AG09319 (cell line): ENCODE measurements at regions not wholly inside any gene's neighbourhood (a gene's known extent, or its start where the extent isn't known, plus 50 kb on each side); places are given as distances from the start of the nearest gene placed in this dataset.

Experiments used
- DNase-seq: peaks from one replicate; pipeline ENCODE4 v3.0.0-alpha.2; 2010; ENCODE audit warnings: low read depth; ENCODE audit errors: extremely low read depth
- TF ChIP-seq, protein P1 (sequence below): IDR thresholded peaks from 2 replicates; pipeline ENCODE4 v1.5.1; 2011; ENCODE audit warnings: low read depth, mild to moderate bottlenecking, inconsistent platforms, low read length, moderate library complexity

DNA sequence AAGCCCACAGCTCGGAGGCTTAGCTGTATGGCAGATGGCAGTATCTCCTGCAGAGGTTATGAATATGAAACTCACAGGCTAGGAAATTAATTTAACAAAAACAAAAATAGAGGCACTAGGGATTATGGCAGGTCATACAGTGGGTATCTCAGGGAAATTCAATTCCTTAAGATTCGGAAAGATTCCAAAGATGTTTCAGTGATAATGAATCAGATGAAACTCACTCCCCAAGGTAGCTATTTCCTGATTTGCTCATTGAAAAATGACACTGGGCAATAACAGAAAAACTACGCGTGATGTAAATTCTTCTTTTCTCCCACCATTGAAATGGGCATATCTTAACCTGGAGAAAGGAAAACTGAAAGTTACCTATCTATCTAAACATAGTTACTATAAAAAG, 414.1 kb downstream of the STK39 start:
- DNase-seq: no peak
- TF ChIP-seq, protein P1, sequence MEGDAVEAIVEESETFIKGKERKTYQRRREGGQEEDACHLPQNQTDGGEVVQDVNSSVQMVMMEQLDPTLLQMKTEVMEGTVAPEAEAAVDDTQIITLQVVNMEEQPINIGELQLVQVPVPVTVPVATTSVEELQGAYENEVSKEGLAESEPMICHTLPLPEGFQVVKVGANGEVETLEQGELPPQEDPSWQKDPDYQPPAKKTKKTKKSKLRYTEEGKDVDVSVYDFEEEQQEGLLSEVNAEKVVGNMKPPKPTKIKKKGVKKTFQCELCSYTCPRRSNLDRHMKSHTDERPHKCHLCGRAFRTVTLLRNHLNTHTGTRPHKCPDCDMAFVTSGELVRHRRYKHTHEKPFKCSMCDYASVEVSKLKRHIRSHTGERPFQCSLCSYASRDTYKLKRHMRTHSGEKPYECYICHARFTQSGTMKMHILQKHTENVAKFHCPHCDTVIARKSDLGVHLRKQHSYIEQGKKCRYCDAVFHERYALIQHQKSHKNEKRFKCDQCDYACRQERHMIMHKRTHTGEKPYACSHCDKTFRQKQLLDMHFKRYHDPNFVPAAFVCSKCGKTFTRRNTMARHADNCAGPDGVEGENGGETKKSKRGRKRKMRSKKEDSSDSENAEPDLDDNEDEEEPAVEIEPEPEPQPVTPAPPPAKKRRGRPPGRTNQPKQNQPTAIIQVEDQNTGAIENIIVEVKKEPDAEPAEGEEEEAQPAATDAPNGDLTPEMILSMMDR: no peak

DNA sequence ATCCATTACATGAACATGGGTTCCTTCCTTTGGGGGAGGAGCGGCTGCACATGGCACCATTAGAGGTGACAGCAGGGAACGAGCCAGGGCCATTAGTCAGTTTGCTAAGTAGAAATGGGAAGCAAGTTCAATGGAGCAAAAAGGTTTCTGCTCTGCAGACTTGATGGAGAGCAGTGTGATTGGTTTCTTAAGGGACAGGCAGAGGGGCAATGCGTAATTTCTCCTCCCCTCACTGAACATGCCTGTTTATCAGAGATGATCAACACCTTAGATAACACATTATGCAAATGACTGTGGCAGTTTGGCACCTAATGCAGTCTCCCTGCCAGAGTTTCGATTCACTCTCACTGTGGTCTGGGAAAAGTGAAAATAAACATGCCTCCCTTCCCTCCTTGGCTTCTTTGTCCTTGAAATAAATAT, 414.5 kb downstream of the STK39 start:
- no peak for DNase-seq
- TF ChIP-seq, protein P1: no peak

DNA sequence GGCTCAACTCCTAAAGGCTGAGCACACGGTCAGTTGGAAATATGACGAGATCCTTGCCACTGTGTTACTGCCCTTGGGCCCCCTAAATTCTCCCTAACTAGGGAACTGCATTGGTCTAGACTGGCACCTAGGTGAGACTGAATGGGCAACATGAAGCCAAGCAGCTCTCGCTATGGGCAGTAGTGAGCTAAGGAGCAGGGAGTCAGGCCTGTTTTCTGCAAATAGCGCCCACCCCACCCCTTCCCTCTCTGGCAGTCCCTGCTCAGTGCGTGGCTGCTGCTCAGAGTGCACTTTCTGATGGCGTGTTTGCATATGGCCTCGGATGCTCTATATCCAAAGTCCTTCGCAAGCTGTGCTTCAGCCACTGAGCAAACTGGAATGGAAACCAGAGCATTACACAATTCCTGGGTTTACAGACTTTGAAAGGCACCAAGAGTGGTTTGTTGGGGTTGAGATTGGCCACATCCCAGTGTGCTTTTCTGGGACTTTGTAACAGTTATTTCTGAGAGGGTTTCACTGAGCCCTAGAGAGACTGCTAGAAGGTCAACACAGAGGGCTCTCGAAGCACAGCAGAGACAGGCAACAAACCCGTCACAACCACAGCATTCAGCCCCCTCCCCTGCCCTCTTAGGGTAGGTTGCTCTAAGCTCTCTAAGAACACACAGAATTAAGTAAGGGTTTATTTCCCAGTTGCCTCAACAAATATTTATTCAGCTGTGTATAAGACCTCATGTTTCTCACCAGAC, 419.9 kb downstream of the STK39 start:
- TF ChIP-seq, protein P1: no peak
- DNase-seq: no peak

DNA sequence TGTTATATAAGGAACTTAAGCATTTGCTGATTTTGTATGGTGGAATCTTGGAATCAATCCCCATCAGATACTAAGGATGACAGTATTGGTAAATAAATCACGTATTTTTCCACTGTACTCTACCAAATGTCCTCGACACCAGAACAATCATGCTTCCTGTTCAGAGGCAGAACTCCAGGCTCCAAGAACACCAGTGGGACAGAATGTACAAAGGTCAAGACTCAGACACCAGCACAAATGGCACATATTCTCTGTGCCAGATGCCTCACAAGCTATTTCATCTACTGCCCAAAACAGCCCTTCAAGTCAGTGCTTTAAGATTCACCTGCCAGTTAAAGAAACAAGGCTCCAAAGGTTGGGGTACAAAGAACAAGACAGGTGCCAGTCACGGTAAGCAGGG, 420.5 kb downstream of the STK39 start:
- no peak for DNase-seq
- TF ChIP-seq, protein P1: no peak

DNA sequence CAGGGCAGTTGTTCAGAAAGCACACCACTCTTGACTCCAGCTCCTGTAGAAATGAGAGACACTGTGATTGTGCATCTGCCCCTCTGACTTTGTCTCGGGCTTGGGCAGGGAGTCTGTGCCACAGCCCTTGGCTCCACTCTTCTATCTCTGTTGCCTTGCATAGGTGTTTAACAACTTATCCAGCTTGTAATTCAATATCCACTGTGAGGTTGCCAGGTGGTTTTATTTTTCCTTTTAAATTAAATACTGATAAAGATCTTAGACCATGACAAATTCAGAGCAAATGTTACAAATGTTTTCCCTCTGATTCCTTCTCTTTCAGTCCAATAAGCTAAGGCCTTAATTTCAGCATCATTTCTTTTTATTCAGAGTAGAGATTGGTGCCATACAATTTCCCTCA, 421.7 kb downstream of the STK39 start:
- no peak for DNase-seq
- TF ChIP-seq, protein P1: no peak

DNA sequence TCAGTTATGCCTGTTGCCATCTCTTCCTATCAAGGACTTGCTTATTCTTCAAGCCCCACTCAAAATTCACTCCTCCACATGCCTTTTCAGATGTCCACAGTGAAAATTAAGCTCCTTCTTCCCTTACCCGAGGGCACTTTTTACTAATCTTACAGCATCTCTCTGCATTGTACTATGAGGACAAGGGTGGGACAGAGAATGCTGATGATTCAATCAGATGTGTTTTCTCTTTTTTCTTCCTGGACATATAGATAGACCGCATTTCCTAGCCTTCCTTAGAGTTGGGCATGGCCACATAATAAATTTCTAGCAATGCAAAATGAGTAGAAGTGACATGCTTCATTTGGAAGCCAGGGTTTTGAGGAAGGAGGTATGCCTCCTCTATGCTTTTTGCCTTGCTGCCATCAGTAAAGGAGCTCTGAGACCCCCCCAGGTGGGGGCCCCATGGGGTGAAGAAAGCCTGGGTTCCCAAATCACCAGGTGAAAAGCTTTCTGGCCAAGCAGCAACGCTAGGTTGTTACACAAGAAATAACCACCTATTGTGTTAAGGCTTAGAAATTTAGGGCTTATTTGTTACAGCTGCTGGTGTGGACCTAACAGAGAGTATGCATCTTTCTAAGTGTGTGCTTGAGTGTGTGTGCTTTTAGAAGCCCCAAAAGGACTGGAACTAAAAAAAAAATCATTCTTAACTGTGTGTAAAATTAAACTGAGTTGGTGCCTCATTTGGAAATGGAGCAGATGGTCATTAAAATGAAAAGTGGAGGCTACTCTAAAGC, 424.5 kb downstream of the STK39 start:
- no peak for DNase-seq
- TF ChIP-seq, protein P1: no peak

DNA sequence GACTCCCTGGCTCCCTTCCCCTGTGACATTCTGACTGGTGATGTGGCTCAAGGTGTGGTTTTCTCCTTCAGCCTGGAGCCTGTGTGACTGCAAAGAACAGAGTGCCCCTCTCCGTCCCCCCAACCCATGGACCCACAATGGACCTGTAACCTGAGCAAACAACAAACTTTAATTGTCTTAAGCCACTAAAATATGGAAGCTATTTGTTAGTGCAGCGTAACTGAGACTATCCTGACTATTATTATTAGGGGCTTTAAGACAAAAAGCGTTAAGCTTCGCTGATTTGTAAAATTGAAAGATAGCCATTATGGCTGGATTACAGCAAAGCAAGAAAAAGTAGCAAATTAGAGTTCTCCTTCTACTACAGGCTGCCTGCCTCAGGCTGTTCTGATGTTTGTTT, 426.9 kb downstream of the STK39 start:
- DNase-seq: no peak
- TF ChIP-seq, protein P1: no peak
